ENCODE measurements at regions not wholly inside any gene's neighbourhood (a gene's known extent, or its start where the extent isn't known, plus 50 kb on each side); places are given as distances from the start of the nearest gene placed in this dataset.
"Not testable (repeated sequence)": the region's sequence is repeated elsewhere in the genome, so short reads cannot be mapped to it uniquely, and the experiment has no call there.

DNA sequence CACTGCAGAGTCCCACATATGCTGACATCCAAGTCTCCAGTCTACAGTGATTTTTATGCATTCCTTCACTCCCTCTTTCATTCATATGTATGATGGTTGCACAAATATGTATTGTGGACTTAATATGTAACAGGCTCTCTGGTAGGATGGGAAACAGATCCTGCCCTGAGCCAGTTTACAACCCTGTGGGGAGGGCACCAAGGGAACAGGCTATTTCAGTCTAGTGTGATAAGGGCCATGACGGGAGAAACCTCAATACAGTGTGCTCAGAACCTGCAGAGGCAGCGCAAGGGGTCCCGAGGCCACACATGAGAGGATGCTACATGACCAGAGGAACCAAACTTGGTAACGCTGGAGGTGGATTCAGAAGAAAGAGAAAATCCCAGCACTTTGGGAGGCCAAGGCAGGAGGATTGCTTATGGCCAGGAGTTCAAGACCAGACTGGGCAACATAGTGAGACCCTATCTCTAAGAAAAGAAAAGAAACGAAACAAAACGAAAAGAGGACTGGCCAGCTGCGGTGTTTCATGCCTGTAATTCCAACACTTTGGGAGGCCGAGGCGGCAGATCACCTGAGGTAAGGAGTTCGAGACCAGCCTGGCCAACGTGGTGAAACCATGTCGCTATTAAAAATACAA lies 249.8 kb upstream of the JARID2 start:
- DNase-seq (ENCODE audit: low read depth in 2 of 2): no peak

DNA sequence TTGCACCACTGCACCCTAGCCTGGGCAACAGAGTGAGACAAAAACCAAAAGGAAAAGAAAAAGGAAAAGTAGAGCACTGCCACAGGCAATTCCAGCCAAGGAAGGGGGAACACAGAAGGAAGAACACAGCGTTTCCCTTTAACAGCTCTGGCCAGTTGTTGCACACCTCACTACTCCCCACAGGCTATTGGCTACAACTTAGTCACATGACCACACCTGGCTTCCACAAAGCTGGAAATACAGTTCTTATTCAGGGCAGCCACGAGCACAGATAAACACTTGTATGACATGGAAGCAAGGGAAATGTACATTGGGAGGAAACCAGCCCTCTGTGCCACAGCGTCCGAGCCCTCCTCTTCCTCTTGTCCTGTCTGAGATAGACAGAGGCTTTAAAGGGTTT lies 249.0 kb upstream of the JARID2 start:
- no peak for DNase-seq (ENCODE audit: low read depth in 2 of 2)

DNA sequence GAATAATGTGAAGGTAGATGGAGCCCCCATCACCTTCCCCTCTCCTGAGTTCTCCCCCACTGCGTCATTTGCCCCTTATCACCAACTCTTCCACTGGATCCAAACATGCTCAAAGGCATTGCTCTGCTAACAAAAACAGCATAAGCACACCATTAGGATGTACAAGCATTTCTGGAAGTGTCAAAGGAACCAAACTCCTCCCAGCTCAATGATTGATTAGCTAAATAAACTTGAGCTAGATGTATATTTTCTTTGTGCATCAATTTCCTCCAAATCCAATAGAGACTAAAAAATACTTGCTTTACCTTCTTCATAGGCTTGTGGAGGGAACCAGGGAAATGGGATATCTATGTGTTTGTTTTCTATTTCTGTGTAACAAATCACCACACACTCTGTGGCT lies 248.4 kb upstream of the JARID2 start:
- no peak for DNase-seq (ENCODE audit: low read depth in 2 of 2)

DNA sequence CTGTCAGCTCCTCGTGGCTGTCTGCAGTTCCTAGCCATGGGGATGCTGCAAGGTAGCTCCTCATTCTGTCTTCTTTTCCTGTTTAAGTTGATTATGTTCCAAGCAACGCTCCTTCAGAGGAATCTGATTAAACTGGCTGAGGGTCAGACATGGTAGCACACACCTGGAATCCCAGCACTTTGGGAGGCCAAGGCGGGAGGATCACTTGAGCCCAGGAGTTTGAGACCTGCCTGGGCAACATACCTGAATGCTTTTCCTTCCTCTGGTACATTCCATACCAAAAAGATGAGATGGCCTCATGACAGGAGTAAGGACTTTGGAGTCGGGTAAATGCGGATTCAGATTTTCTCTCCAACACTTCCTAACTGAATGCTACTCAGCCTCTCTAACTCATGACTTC lies 246.8 kb upstream of the JARID2 start:
- DNase-seq (ENCODE audit: low read depth in 2 of 2): no peak

DNA sequence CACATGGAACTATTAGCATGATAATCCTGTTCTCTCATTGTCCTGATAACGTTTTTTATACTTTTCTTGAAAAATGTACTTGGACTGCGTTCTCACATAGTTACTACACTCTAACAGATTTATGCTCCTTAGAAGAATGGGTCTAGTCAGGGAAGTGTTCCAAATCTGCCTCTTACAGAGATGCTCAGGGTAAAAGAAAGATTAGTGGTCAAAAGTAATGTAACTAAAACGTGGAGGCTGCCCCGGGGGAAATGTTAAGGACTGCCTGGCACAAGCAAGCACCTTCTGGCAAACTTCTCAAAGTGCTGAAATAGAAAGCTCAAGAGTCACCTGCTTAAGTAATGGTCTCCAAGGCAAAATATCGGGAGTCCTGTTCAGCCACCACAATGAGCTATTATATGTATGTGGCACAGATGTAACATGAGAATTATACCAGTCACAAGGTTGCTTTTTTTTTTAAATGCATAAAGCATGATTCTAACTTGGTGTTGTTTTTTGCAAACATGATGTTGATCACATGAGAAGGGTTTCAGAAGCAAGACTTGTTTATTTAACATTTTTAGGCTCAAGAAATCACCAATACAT lies 244.5 kb upstream of the JARID2 start:
- no peak for DNase-seq (ENCODE audit: low read depth in 2 of 2)

DNA sequence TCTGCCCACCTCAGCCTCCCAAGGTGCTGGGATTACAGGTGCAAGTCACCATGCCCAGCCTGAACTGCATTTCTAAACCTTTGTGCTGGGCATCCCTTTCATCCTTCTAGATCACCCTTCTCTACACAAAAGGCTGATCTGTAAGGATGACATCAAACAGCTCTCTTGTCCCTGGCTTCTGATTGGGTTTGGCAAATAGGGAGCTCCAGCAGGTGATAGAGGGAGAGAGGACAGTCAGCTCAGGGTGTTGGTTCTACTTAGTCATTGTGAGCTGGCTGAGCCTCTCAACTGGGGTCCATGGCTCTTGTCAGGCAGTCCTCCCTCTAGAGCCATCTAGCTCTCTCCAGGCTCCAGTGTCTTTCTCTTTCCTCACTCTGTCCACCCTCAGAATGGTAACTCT lies 237.6 kb upstream of the JARID2 start:
- DNase-seq (ENCODE audit: low read depth in 2 of 2): no peak

DNA sequence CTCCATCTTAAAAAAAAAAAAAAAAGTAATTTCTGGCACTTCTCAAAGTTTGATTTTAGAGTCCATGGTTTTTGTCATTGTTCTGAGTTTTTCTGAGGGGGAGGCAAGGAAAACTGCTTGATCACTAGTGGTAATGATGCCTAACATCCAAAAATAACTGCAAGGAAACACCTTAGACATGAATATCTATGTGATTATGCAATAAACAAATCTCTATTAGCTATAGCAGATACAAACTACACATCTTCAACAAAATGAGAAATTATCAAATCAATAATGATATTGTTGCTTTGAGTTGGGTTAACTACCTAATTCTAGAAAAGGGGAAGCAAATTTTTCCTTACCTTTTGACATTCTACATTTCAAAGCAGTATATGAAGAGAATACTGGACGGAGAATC lies 230.9 kb upstream of the JARID2 start:
- no peak for DNase-seq (ENCODE audit: low read depth in 2 of 2)

DNA sequence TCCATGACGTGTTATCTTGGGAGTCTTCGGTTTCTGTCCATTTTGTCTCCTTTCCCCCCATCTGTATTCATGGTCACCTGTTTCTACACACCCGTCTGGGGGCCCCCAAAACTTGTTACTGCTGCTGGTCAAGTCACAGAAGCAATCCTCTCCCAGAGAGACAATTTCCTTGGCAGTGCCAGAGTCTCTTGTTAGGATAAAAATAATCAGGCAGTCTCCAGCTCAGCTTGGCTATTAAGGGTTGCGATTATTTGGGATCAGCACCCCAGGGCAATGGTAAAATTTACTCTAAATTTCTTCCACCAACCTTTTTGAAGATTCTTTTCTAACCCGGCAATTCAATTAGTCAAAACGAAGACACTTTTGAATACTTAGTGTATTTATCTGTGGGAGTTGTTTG lies 229.1 kb upstream of the JARID2 start:
- DNase-seq (ENCODE audit: low read depth in 2 of 2): no peak

DNA sequence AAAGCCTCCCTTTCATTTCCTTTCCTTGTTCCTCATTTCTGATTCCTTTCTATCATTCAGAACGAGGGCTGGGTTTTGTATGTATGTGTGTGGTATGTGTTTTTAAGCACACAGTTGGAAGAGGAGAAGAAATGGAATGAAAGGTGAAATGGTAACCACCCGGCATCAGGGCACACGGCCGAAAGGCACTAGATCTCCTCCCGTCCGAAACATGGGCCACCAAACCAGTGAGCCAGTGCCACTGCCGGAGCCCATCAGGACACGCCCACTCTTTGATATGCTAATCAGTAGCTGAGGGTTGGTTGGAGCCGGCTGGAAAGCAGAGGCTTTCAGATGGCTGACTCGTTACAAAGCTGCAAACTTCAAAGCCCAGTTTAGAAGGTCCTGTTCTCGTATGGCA lies 228.6 kb upstream of the JARID2 start:
- no peak for DNase-seq (ENCODE audit: low read depth in 2 of 2)

DNA sequence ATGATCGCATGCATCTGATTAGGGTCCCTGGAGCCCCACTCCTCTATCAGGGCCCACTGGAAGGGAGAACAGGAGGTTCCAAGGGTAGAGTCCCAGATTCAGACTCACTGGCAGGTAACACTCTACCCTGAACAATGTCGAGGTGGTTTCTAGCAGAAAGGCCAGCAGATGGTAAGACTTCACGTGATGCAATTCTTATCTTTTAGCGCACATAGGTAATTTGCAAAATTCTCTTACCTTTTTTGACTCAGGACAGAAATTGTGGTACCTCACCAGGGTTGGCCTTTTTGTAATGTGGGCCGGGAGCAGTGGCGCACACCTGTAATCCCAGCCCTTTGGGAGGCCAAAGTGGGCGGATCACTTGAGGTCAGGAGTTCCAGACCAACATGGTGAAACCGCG lies 228.1 kb upstream of the JARID2 start:
- DNase-seq (ENCODE audit: low read depth in 2 of 2): no peak

DNA sequence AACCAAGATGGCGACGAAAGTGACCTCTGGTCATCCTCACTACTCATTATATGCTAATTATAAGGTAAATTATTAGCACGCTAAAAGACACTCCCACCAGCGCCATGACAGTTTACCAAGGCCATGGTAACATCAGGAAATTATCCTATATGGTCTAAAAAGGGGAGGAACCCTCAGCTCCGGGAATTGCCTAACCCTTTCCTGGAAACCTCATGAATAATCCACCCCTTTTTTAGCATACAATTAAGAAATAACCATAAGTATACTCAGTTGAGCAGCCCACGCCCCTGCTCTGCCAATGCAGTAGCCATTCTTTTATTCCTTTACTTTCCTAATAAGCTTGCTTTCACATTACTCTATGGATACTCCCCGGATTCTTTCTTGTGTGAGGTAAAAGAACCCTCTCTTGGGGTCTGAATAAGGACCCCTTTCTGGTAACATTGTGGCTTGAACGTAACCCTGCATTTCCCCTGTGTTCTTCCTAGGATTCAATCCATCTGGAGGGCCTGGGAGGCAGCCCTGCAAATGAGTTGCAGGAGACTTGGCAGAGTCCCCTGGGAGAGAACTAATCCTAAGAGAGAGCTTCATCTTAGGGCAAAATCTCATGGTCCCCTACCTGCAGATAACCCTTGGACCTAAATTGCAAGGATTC lies 225.6 kb upstream of the JARID2 start:
- DNase-seq (ENCODE audit: low read depth in 2 of 2): no peak

DNA sequence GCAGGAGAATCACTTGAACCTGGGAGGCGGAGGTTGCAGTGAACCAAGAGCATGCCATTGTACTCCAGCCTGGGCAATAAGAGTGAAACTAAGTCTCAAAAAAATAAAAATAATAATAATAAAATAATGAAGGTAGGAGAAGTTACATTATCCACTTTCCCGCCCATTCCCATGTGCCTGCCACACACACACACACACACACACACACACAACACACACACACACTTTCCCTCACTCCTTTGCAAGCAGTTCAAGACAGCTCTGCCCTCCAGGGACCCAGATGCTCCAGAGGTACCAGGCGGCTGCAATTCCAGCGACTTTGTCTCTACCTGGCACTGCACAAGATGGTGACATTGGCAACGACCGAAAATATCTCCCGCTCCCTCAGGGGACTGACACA lies 224.8 kb upstream of the JARID2 start:
- DNase-seq (ENCODE audit: low read depth in 2 of 2): no peak

DNA sequence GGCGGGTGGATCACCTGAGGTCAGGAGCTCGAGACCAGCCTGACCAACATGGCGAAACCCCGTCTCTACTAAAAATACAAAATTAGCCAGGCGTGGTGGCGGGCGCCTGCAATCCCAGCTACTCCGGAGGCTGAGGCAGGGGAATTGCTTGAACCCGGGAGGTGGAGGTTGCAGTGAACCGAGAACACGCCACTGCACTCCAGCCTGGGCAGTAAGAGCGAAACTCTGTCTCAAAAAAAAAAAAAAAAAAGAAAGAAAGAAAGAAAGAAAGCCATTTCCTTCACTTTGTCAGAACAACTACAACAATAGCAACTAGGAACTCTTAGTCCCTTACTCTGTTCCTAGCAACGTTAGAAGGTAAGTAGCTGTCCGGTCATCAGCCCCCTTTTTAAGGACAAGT lies 222.9 kb upstream of the JARID2 start:
- DNase-seq (ENCODE audit: low read depth in 2 of 2): not testable (repeated sequence)

DNA sequence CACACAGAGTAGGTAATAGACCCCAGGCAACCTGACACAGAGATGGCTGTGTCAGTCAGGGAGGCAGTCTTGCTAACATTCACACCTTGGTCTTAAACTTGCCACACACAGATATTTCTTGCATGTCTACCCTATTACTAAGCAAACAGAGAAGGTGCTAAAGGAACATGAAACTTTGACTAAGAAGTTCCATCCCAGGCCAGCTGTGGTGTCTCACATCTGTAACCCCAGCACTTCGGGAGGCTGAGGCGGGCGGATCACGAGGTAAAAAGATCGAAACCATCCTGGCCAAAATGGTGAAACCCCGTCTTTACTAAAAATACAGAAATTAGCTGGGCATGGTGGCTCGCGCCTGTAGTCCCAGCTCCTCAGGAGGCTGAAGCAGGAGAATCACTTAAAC lies 222.4 kb upstream of the JARID2 start:
- peak; percentile 6 to 7 for DNase-seq (ENCODE audit: low read depth in 2 of 2)

DNA sequence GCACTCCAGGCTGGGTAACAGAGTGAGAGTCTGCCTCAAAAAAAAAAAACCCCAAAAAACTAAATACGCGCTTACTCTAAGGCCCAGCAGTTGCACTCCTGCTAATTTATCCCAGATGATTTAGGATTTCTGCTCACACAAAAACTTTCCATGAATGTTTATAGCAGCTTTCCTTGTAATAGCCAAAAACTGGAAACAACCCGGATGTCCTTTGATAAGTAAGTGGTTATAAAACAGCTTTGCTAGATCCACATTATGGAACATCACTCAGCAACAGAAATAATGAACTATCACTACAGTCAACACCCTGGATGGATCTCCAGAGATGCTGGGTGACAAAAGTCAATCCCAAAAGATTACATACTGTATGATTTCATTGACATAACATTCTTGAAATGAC lies 220.4 kb upstream of the JARID2 start:
- DNase-seq (ENCODE audit: low read depth in 2 of 2): no peak

DNA sequence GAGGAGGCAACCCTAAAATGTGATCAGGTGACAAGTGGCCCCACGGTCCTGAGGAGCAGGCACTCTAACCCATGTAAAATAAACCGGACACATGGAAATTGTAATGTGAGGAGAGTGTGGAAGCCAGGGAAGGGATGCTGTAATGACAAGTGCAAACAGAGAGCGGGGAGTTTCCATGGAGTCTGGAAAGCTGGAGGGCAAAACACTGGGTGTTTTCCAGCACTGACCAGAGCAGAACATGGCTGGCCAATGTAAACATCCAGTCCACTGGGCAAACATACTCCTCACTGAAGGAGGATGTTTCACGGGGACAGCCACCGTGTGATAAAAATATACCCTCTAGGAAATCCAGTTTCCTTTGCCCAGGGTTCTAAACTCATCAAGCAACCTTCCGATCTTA lies 219.0 kb upstream of the JARID2 start:
- no peak for DNase-seq (ENCODE audit: low read depth in 2 of 2)

DNA sequence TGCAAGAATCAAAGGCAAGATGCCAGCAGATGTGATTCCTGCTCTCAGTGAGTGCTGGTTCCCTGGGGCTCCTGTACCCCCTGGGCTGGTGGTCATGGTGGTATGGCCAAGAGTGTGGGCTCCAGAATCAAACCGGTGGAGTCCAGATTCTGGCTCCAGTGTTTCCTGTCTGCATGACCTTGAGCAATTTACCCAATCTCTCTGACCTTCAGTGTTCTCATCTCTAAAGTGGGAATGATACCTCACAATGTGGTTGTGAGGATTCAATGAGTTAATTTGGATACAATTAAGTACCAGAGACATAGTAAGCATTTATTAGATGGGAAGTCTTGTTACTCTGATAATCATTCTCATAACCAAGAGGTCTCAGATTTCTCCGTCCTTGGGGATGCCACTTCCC lies 218.4 kb upstream of the JARID2 start:
- DNase-seq (ENCODE audit: low read depth in 2 of 2): no peak

DNA sequence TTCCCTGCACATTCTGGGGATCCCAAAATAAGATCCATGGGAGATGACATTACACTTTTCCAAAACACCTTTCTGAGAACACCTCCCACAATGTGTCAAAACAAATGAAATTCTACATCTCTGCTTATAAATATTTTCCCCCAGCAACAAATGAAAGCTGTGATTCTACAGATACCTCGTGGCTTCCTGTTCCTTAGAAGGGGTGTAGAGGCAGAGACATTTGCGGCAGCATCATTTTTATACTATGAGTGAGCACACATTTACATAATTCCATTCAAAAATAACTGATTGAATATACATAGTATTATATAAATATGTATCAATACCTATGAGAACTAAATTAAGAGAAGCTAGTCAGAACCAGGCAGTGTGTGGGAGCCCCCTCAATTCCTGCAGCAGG lies 213.9 kb upstream of the JARID2 start:
- DNase-seq (ENCODE audit: low read depth in 2 of 2): no peak

DNA sequence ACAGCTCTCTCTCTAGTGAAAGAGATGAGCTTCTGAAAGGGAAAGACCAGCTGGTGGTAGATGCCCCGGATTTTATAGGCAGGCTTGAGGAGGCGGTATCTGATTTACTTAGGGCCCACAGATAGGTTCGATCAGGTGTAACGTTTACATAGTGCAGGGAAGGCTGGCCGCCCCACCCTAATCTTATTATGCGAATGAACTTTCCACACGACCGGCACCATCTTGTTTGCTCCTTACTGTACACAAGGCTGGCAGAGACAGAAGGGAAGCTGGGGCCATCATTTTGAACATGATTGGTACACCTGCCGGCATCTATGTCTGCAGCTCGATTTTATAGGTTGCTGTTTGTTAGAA lies 212.0 kb upstream of the JARID2 start:
- no peak for DNase-seq (ENCODE audit: low read depth in 2 of 2)

DNA sequence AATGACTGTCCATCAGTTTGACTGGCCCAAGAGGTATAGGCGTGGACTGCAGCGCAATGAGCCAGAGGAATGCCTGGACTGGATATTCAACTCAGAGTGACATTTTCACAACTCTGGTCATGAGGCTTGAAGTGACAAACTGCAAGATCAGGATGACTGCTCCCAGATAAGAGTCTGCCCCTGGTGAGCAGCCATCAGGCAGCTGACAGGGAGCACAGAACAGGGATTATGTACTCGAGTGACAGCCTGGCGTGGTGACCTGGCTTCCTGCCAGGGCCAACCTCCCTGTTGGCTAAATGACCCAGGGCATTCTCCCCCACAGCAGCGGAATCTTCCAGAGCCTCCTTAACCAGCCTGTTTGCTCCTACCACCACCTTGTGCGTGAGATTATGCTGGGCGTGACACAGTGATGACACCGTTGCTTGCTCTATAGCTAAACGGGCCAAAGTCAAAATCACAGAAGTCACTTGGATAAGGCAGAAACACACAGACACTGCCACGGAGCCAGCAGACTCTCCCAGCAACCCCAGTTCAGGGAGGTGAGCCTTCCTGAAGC lies 209.1 kb upstream of the JARID2 start:
- DNase-seq (ENCODE audit: low read depth in 2 of 2): no peak

DNA sequence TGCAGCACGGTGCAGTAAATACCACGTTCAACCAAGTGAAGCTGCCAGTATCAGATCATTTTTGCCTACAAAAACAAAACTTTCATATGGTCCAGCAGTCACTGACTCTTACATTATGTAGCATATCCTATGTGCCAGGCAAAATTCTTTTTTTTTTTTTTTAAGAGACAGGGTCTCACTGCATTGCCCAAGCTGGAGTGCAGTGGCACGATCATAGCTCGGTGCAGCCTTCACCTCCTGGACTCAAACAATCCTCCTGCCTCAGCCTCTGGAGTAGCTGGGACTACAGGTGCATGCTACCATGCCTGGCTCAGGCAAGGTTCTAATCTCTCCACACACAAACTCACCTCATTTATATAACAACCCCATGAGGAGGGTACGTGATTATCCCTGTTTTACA lies 208.6 kb upstream of the JARID2 start:
- no peak for DNase-seq (ENCODE audit: low read depth in 2 of 2)

DNA sequence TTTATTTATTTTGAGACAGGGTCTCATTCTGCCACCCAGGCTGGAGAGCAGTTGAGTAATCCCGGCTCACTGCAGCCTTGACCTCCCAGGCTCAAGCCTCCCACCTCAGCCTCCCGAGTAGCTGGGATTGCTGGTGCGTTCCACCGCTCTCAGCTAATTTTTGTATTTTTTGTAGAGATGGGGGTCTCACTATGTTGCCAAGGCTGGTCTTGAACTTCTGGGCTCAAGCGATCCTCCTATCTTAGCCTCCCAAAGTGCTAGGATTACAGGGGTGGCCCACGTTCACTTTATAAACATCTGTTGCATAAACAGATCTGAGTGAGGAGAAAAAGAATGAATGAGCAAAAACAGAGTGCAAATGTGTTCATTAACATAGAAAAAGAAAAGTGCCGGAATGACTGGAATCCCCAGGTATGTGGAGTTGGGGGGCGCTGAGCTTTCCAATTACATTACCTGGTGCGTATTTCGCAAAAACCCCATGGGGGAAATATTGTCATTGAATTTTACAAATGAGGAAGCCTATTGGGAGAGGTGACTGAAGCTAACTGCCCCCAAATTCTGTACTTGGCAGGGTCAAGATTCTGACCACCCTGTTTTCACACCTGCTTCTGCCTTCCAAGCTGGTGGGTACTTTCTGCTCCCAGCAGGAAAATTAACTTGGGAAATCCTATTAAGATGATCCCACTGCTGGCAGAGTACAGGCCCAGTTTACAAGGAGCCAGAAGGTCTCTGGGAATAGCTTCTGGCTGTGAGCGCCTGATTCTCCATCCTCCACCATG lies 207.7 kb upstream of the JARID2 start:
- no peak for DNase-seq (ENCODE audit: low read depth in 2 of 2)

DNA sequence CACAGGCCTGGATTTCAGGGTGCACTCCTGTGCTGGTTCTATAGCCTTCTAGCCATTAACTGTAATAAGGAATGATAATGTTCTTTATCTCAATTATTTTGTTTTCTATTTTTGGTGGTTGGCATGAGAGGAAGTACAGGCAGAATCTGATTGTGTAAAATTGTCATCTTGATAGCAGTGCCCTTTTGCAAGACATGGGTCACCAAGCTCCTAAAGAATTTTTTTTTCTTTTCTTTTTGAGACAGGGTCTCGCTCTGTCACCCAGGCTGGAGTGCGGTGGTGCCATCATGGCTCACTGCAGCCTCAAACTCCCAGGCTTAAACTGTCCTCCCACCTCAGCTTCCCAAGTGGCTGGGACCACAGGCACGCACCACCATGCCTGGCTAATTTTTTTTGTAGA lies 206.7 kb upstream of the JARID2 start:
- no peak for DNase-seq (ENCODE audit: low read depth in 2 of 2)

All from stimulated activated CD8-positive, alpha-beta memory T cell treated with anti-CD3 and anti-CD28 coated beads, Interleukin-2, amount 100 ng/mL, for 1 hour (primary cell).